Hepatocyte (in vitro differentiated cells): ENCODE measurements at regions not wholly inside any gene's neighbourhood (a gene's known extent, or its start where the extent isn't known, plus 50 kb on each side); places are given as distances from the start of the nearest gene placed in this dataset.

ENCODE experiments used
- CTCF ChIP-seq: fragments of 200-600 bp; sonication (generic); IDR thresholded peaks from 2 replicates; pipeline ENCODE4 v1.5.1; 2016; ENCODE audit warnings: antibody characterized with exemption, mild to moderate bottlenecking; ENCODE audit not compliant: poor library complexity
- EZH2 ChIP-seq: fragments of 200-600 bp; sonication (generic); IDR thresholded peaks from 2 replicates; pipeline ENCODE4 v1.6.1; 2016; ENCODE audit warnings: antibody characterized with exemption, mild to moderate bottlenecking, borderline replicate concordance

GRCh38 chr2:182595650-182596049, 120.4 kb upstream of the DNAJC10 start:
- TF ChIP-seq CTCF: no peak
- no peak for TF ChIP-seq EZH2
